Peyer's patch (tissue), 4 donors: ENCODE measurements at regions not wholly inside any gene's neighbourhood (a gene's known extent, or its start where the extent isn't known, plus 50 kb on each side); places are given as distances from the start of the nearest gene placed in this dataset.

ENCODE experiments used
- DNase-seq, 3 donors: peaks; one replicate each; pipeline ENCODE4 v3.0.0-alpha.2; 2017 to 2019
- H3K27ac ChIP-seq, 4 donors: fragments of 200-600 bp; sonication (generic); one replicate each; pipeline ENCODE4 v1.5.1; 2016 to 2019
- H3K27me3 ChIP-seq, 2 donors: fragments of 200-600 bp; sonication (generic); one replicate each; pipeline ENCODE4 v1.5.1; 2019
- H3K36me3 ChIP-seq, 3 donors: fragments of 200-600 bp; sonication (generic); one replicate each; pipeline ENCODE4 v1.5.1; 2016 to 2019
- H3K4me1 ChIP-seq, 4 donors: fragments of 200-600 bp; sonication (generic); one replicate each; pipeline ENCODE4 v1.5.1; 2016 to 2019
- H3K4me3 ChIP-seq, 4 donors: fragments of 200-600 bp; sonication (generic); 1 replicate in 3 of 4; 2 replicates in 1 of 4; pipeline ENCODE4 v1.5.1; 2016 to 2019; ENCODE audit warnings: mild to moderate bottlenecking in 1 of 4
- H3K9me3 ChIP-seq, 4 donors: fragments of 200-600 bp; sonication (generic); one replicate each; pipeline ENCODE4 v1.5.1; 2016 to 2019; ENCODE audit warnings: mild to moderate bottlenecking in 1 of 4
- CTCF ChIP-seq, 6 experiments: fragments of 450-650 bp in 4 of 6; fragments of 200-600 bp in 2 of 6; sonication (generic) in 1 of 6; IDR thresholded peaks; one replicate each; pipeline ENCODE4 v1.5.1; 2017 to 2019; ENCODE audit warnings: antibody characterized with exemption in 6 of 6, mild to moderate bottlenecking in 3 of 6, moderate library complexity in 1 of 6
- POLR2A ChIP-seq, 2 donors: fragments of 450-650 bp; IDR thresholded peaks; one replicate each; pipeline ENCODE4 v1.5.1; 2017; ENCODE audit warnings: antibody characterized with exemption in 2 of 2, mild to moderate bottlenecking in 2 of 2, moderate library complexity in 2 of 2

- no peaks in the 10 kb centered on the region for H3K4me1 ChIP-seq
- no peak for TF ChIP-seq CTCF (IDR thresholded peaks at IDR 0.05)
- no peak for TF ChIP-seq POLR2A (IDR thresholded peaks at IDR 0.05)
- H3K27me3 ChIP-seq = no peaks in the 10 kb centered on the region
- no peaks in the 10 kb centered on the region for H3K36me3 ChIP-seq
- no peak overlapping the region for H3K27ac ChIP-seq
- H3K9me3 ChIP-seq = no peaks in the 10 kb centered on the region
- DNase-seq = no peak
- H3K4me3 ChIP-seq = no peak overlapping the region
Measured at GRCh38 chr10:55858730-55859129, 502.3 kb downstream of the ZWINT start.

GRCh38 chr10:55852900-55853299 is 508.2 kb downstream of the ZWINT start:
- H3K36me3 ChIP-seq = no peaks in the 10 kb centered on the region
- H3K4me3 ChIP-seq = no peak overlapping the region
- no peak for DNase-seq
- H3K27ac ChIP-seq = no peak overlapping the region
- H3K9me3 ChIP-seq = no peaks in the 10 kb centered on the region
- H3K4me1 ChIP-seq = no peaks in the 10 kb centered on the region
- H3K27me3 ChIP-seq = no peaks in the 10 kb centered on the region
- TF ChIP-seq POLR2A (IDR thresholded peaks at IDR 0.05) (no peak), CTCF (IDR thresholded peaks at IDR 0.05) (no peak)

GRCh38 chr10:55837273-55837672 is 523.8 kb downstream of the ZWINT start:
- TF ChIP-seq CTCF (IDR thresholded peaks at IDR 0.05) = no peak
- no peak for TF ChIP-seq POLR2A (IDR thresholded peaks at IDR 0.05)
- no peaks in the 10 kb centered on the region for H3K36me3 ChIP-seq
- H3K4me3 ChIP-seq = no peak overlapping the region
- no peak overlapping the region for H3K27ac ChIP-seq
- H3K9me3 ChIP-seq = no peaks in the 10 kb centered on the region
- no peak for DNase-seq
- no peaks in the 10 kb centered on the region for H3K4me1 ChIP-seq
- H3K27me3 ChIP-seq = no peaks in the 10 kb centered on the region

GRCh38 chr10:55822096-55822495 is 539.0 kb downstream of the ZWINT start:
- DNase-seq = no peak
- Histone ChIP-seq H3K9me3 (no peaks in the 10 kb centered on the region), H3K4me3 (no peak overlapping the region), H3K36me3 (no peaks in the 10 kb centered on the region), H3K27me3 (no peaks in the 10 kb centered on the region), H3K4me1 (no peaks in the 10 kb centered on the region), H3K27ac (no peak overlapping the region)
- TF ChIP-seq POLR2A (IDR thresholded peaks at IDR 0.05) (no peak), CTCF (IDR thresholded peaks at IDR 0.05) (no peak)

GRCh38 chr10:55820478-55820877 is 540.6 kb downstream of the ZWINT start:
- Histone ChIP-seq H3K36me3 (no peaks in the 10 kb centered on the region), H3K27me3 (no peaks in the 10 kb centered on the region), H3K27ac (no peak overlapping the region), H3K4me3 (no peak overlapping the region), H3K9me3 (no peaks in the 10 kb centered on the region), H3K4me1 (no peaks in the 10 kb centered on the region)
- TF ChIP-seq CTCF (IDR thresholded peaks at IDR 0.05) (no peak), POLR2A (IDR thresholded peaks at IDR 0.05) (no peak)
- DNase-seq = no peak

GRCh38 chr10:55820071-55820470 is 541.0 kb downstream of the ZWINT start:
- H3K27me3 ChIP-seq = no peaks in the 10 kb centered on the region
- no peaks in the 10 kb centered on the region for H3K9me3 ChIP-seq
- H3K4me1 ChIP-seq = no peaks in the 10 kb centered on the region
- no peak for DNase-seq
- no peak overlapping the region for H3K4me3 ChIP-seq
- H3K27ac ChIP-seq = no peak overlapping the region
- no peak for TF ChIP-seq CTCF (IDR thresholded peaks at IDR 0.05)
- TF ChIP-seq POLR2A (IDR thresholded peaks at IDR 0.05) = no peak
- H3K36me3 ChIP-seq = no peaks in the 10 kb centered on the region
